ENCODE measurements at regions not wholly inside any gene's neighbourhood (a gene's known extent, or its start where the extent isn't known, plus 50 kb on each side); places are given as distances from the start of the nearest gene placed in this dataset.

GRCh38 chr4:124525524-124525923 lies 187.0 kb downstream of the ANKRD50 start:
- no peak for ATAC-seq
- Mint-ChIP-seq H3K27ac (no peak overlapping the region), H3K4me1 (no peaks in the 10 kb centered on the region), H3K36me3 (no peaks in the 10 kb centered on the region), H3K9me3 (peaks cover 5% of the 10 kb centered on the region), H3K4me3 (no peak overlapping the region)
- no peak for DNase-seq (ENCODE audit: low spot score in 2 of 2)

DNA sequence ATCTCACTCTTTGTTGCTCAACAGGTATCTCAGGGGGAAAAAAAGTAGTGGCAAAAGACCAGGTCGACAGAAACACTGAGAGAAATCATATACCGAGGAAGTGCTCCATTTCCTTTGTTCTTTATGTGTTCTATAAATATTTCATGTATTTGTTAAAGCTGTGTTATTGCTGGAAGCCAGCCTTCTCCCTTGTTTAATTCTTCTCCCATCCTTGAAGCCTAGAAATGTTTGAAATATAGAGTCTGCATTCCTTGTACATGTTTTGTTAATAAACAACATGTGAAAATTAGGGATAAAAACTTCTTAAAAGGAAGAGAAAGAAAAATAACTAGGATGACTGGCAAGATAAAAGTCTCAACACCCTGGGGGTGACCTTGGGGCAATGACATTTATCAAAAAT lies 186.2 kb downstream of the ANKRD50 start:
- no peak overlapping the region for H3K4me3 Mint-ChIP-seq
- H3K27ac Mint-ChIP-seq = no peak overlapping the region
- H3K4me1 Mint-ChIP-seq = no peaks in the 10 kb centered on the region
- peaks cover 5% of the 10 kb centered on the region for H3K9me3 Mint-ChIP-seq
- ATAC-seq (no peak), DNase-seq (ENCODE audit: low spot score in 2 of 2) (no peak)
- no peaks in the 10 kb centered on the region for H3K36me3 Mint-ChIP-seq

DNA sequence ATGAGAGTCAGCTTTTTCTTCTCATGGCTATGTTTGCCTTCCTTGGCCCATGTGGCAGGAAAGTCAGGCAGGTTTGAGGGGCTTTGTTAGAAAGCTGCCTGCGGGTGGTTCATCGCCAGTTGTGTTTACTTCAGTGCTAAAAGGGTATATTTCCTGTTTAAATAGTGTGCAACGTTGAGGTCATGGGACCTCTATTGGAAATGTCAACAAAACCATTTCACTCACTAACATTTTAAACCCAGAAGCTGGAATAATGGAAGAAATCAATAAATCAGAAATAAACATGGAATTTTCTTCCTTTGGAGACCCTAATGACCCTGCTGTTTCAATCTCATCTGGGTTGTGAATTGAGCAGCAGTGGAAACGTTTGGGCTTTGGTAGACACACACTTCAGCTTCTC lies 185.8 kb downstream of the ANKRD50 start:
- ATAC-seq = no peak
- peaks cover 5% of the 10 kb centered on the region for H3K9me3 Mint-ChIP-seq

DNA sequence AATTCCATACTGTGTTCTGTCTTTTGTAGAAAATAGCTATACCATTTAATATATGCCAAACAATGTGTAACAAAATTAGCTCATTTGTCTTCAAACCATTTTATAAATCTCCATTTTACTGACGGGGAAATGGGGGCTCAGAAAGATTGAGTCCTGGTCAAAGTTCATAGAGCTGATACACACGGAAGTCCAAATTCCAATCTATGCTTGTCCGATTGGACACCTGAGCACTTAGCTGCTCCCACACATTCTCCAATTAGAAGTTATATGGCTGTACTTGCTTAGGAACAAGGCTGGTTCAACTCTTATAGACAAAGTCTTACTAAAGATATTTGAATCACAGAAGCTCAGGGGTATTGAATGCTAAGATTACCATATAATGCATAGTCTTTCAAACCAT lies 185.2 kb downstream of the ANKRD50 start:
- DNase-seq (ENCODE audit: low spot score in 2 of 2) = no peak
- peaks cover 5% of the 10 kb centered on the region for H3K9me3 Mint-ChIP-seq
- H3K4me3 Mint-ChIP-seq = no peak overlapping the region
- H3K27ac Mint-ChIP-seq = no peak overlapping the region
- no peaks in the 10 kb centered on the region for H3K36me3 Mint-ChIP-seq
- no peak for ATAC-seq
- H3K4me1 Mint-ChIP-seq = no peaks in the 10 kb centered on the region

More for the DNA sequence above, 185.8 kb downstream of the ANKRD50 start:
- H3K4me1 Mint-ChIP-seq = no peaks in the 10 kb centered on the region
- no peaks in the 10 kb centered on the region for H3K36me3 Mint-ChIP-seq
- no peak overlapping the region for H3K4me3 Mint-ChIP-seq
- no peak overlapping the region for H3K27ac Mint-ChIP-seq
- DNase-seq (ENCODE audit: low spot score in 2 of 2) = no peak

- no peak for ATAC-seq
- H3K36me3 Mint-ChIP-seq = no peaks in the 10 kb centered on the region
- H3K4me3 Mint-ChIP-seq = no peak overlapping the region
- DNase-seq (ENCODE audit: low spot score in 2 of 2) = no peak
- no peak overlapping the region for H3K27ac Mint-ChIP-seq
- H3K4me1 Mint-ChIP-seq = no peaks in the 10 kb centered on the region
- H3K9me3 Mint-ChIP-seq = peaks cover 5% of the 10 kb centered on the region
These were observed 183.4 kb downstream of the ANKRD50 start for GRCh38 chr4:124529131-124529530.

DNA sequence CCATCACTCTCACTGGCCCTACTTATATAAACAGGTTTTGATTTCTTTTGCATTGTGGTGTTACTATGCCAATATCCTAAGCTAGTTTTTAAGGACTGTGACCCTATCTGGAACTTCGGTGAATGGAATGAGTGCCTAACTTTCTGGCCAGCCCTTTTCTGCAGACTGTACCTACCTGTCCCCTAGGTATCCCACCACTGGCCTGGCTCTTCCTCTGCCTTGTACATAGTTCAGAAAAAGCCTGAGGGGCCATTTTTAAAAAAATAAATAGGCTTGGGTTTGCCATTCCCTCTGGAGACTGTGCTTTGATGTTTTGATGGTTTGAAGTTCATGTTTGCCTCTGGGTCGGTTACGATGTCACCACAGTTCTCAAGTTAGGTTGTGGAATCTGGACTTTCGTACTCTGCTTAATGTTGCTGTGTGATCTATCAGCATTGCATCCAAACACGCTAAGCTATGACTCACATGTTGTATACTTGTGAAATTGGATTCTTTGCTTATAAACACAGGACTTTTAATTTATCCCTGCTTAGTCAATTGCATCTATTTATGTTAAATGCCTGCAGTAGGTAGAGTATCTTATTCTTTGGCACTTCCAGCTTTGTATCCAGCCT lies 182.0 kb downstream of the ANKRD50 start:
- no peak for ATAC-seq
- Mint-ChIP-seq H3K9me3 (peaks cover 3% of the 10 kb centered on the region), H3K4me3 (no peak overlapping the region), H3K27ac (no peak overlapping the region), H3K36me3 (no peaks in the 10 kb centered on the region), H3K4me1 (no peaks in the 10 kb centered on the region)
- DNase-seq (ENCODE audit: low spot score in 2 of 2) = no peak

GRCh38 chr4:124534131-124534530 lies 178.4 kb downstream of the ANKRD50 start:
- ATAC-seq (no peak), DNase-seq (ENCODE audit: low spot score in 2 of 2) (no peak)
- no peaks in the 10 kb centered on the region for H3K9me3 Mint-ChIP-seq
- no peaks in the 10 kb centered on the region for H3K36me3 Mint-ChIP-seq
- H3K4me1 Mint-ChIP-seq = no peaks in the 10 kb centered on the region
- H3K4me3 Mint-ChIP-seq = no peak overlapping the region
- no peak overlapping the region for H3K27ac Mint-ChIP-seq

GRCh38 chr4:124535003-124535402 lies 177.5 kb downstream of the ANKRD50 start:
- no peak overlapping the region for H3K4me3 Mint-ChIP-seq
- no peak for DNase-seq (ENCODE audit: low spot score in 2 of 2)
- no peak overlapping the region for H3K27ac Mint-ChIP-seq
- no peaks in the 10 kb centered on the region for H3K4me1 Mint-ChIP-seq
- H3K9me3 Mint-ChIP-seq = no peaks in the 10 kb centered on the region
- ATAC-seq = no peak
- no peaks in the 10 kb centered on the region for H3K36me3 Mint-ChIP-seq

- DNase-seq (ENCODE audit: low spot score in 2 of 2) (no peak), ATAC-seq (no peak)
- no peak overlapping the region for H3K4me3 Mint-ChIP-seq
- H3K4me1 Mint-ChIP-seq = no peaks in the 10 kb centered on the region
- H3K36me3 Mint-ChIP-seq = no peaks in the 10 kb centered on the region
- H3K9me3 Mint-ChIP-seq = no peaks in the 10 kb centered on the region
- no peak overlapping the region for H3K27ac Mint-ChIP-seq
These were observed 175.6 kb downstream of the ANKRD50 start for GRCh38 chr4:124536946-124537345.

DNA sequence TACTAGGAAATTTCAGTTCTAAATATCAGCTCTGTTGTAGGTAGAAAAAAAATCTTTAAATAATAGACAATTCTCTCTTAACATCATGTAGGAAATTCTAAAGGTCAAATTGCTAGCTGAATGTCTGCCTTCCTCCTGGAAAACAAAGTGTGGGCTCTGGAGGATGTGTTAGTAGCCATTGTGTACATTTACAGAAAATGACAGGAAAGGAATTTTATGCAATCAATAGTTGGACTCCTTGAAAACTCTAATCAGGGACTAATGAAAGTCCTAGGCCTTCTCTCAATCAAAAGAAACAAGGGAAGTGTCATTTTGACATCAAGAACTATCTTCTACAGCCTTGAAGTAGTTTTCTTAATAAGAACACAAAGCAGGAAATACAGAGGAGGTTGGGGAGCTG lies 174.6 kb downstream of the ANKRD50 start:
- Mint-ChIP-seq H3K4me1 (no peaks in the 10 kb centered on the region), H3K9me3 (no peaks in the 10 kb centered on the region), H3K4me3 (no peak overlapping the region), H3K36me3 (no peaks in the 10 kb centered on the region), H3K27ac (no peak overlapping the region)
- ATAC-seq (no peak), DNase-seq (ENCODE audit: low spot score in 2 of 2) (no peak)

DNA sequence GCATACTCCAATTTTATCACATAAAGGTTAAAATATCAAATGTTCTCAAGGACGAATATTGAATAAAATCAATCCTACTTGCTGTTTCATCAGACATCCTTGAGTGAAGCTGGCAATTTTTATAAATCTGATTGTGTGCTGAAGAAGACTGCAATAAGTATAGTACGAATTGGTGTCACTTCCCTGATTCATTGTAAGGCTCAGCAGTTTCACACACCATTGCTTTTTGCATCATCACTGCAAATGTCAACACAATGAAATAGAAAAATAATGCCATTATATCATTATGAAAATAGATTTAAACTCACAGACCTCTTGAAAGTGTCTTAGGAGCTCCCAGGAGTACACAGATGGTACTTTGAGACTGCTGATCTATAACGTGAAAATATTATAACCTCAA lies 172.5 kb downstream of the ANKRD50 start:
- no peaks in the 10 kb centered on the region for H3K36me3 Mint-ChIP-seq
- H3K4me3 Mint-ChIP-seq = no peak overlapping the region
- no peaks in the 10 kb centered on the region for H3K4me1 Mint-ChIP-seq
- peaks cover 3% of the 10 kb centered on the region for H3K9me3 Mint-ChIP-seq
- ATAC-seq = no peak
- no peak overlapping the region for H3K27ac Mint-ChIP-seq
- DNase-seq (ENCODE audit: low spot score in 2 of 2) = no peak

DNA sequence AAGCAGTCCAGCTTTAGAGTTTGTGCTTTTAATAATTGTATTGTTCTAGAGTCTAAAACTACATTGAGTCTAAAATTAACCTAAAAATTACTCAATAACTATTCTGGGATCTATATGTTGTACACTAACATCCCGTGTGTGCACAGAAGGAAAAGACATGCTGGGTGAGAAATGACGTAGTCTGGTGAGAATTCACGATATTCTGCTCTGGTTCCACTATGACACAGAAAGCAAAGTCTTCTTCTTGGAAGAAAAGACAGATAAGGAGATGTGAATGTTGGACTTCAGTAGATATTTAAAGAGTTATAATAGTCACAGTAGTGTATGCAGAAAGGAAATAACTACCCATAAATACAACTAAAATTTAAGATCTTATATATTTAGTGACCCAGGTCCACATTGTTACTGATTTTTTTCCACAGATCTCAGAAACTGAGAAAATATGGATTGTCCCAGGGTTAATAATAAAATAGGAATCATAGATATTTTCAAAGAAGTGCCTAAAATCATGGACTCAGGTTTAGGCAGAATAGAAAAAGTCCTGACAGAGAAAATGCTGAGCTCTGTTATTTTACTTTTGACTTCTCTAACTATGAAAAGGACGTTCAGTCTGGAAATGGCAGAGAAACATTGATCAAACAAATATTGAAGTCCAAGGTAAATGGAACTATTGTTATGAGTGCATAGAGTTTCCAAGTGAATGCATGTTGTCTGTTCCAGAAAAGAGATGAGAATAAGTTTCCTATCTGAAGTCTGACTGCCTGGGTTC lies 170.7 kb downstream of the ANKRD50 start:
- Mint-ChIP-seq H3K27ac (no peak overlapping the region), H3K9me3 (peaks cover 3% of the 10 kb centered on the region), H3K4me3 (no peak overlapping the region), H3K36me3 (no peaks in the 10 kb centered on the region), H3K4me1 (no peaks in the 10 kb centered on the region)
- no peak for DNase-seq (ENCODE audit: low spot score in 2 of 2)
- ATAC-seq = no peak

- no peak for DNase-seq (ENCODE audit: low spot score in 2 of 2)
- Mint-ChIP-seq H3K4me1 (no peaks in the 10 kb centered on the region), H3K9me3 (peaks cover 11% of the 10 kb centered on the region), H3K36me3 (no peaks in the 10 kb centered on the region), H3K27ac (no peak overlapping the region), H3K4me3 (no peak overlapping the region)
- ATAC-seq = no peak
These were observed 156.6 kb downstream of the ANKRD50 start for GRCh38 chr4:124555959-124556358.

DNA sequence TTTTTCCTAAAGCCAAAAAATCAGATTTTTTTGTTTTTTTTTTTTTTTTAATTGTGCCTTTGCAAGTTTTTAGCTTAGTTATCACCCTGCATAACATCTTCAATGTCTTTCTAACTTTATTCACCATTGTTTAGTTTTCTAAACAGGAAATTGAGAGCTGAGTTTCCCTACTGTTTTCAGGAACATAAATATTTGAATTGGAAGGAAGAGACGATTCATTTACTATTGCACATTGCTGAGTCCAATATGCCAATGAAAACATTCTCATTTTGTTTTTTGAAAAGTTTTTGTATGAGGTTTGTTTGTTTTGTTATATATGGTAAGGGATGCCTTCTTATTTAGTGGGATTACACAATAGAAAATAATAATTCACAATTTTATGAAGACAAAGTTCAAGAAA lies 148.4 kb downstream of the ANKRD50 start:
- Mint-ChIP-seq H3K27ac (no peak overlapping the region), H3K36me3 (no peaks in the 10 kb centered on the region), H3K9me3 (peaks cover 9% of the 10 kb centered on the region), H3K4me3 (no peak overlapping the region), H3K4me1 (no peaks in the 10 kb centered on the region)
- DNase-seq (ENCODE audit: low spot score in 2 of 2) (no peak), ATAC-seq (no peak)

- ATAC-seq (no peak), DNase-seq (ENCODE audit: low spot score in 2 of 2) (no peak)
- no peak overlapping the region for H3K27ac Mint-ChIP-seq
- no peak overlapping the region for H3K4me3 Mint-ChIP-seq
- H3K4me1 Mint-ChIP-seq = no peaks in the 10 kb centered on the region
- H3K9me3 Mint-ChIP-seq = peaks cover 5% of the 10 kb centered on the region
- no peaks in the 10 kb centered on the region for H3K36me3 Mint-ChIP-seq
These were observed 147.2 kb downstream of the ANKRD50 start for GRCh38 chr4:124565371-124565770.

GRCh38 chr4:124566030-124566429 lies 146.5 kb downstream of the ANKRD50 start:
- H3K4me1 Mint-ChIP-seq = no peaks in the 10 kb centered on the region
- peaks cover 5% of the 10 kb centered on the region for H3K9me3 Mint-ChIP-seq
- H3K27ac Mint-ChIP-seq = no peak overlapping the region
- H3K36me3 Mint-ChIP-seq = no peaks in the 10 kb centered on the region
- no peak overlapping the region for H3K4me3 Mint-ChIP-seq
- ATAC-seq = no peak
- no peak for DNase-seq (ENCODE audit: low spot score in 2 of 2)

All from stimulated activated effector memory CD8-positive, alpha-beta T cell treated with anti-CD3 and anti-CD28 coated beads, Interleukin-12 subunit alpha, Interleukin-12 subunit beta, amount 100 ng/mL, for 72 hours (primary cell).